HepG2 (cell line): ENCODE measurements at regions not wholly inside any gene's neighbourhood (a gene's known extent, or its start where the extent isn't known, plus 50 kb on each side); places are given as distances from the start of the nearest gene placed in this dataset.

Source experiments
- ATAC-seq: fragments of 200-7000 bp; cut with Tn5 transposase; 3 replicates; pipeline ENCODE4 v1.9.1; 2020; ENCODE audit warnings: mild to moderate bottlenecking, moderate library complexity
- BruUV-seq: library from RNA; stranded (reverse); fragments of 400-500 nt; replicated peaks from 2 replicates; lab custom pipeline; 2021; lab: Mats Ljungman, UMichigan
- CTCF ChIA-PET: fragments of 300-600 bp; formaldehyde crosslinking; extraction: SDS; loops from one replicate; lab custom pipeline; 2021; ENCODE audit warnings: low total read pairs, inconsistent platforms, low intra/inter-chr PET ratio; lab: Yijun Ruan, JAX
- POLR2A ChIA-PET: fragments of 350-600 bp; sonication (Branson Sonifier 250); formaldehyde crosslinking; loops from one replicate; lab custom pipeline; 2020; ENCODE audit warnings: antibody characterized with exemption, inconsistent platforms; lab: Yijun Ruan, JAX
- DNase-seq: peaks from one replicate; pipeline ENCODE4 v3.0.0-alpha.2; 2015; ENCODE audit warnings: low spot score
- FAIRE-seq: peaks from 3 replicates; lab custom pipeline; 2011; peaks lifted over from hg19 to GRCh38; lab: Jason Lieb, UNC
- H2AFZ ChIP-seq: one replicate; pipeline ENCODE4 v1.6.1; 2011; ENCODE audit warnings: low read length, inconsistent platforms
- H3K27ac ChIP-seq: fragments of 300-600 bp; 3 replicates; pipeline ENCODE4 v1.8.0; 2011; ENCODE audit warnings: mixed run types, mild to moderate bottlenecking, mixed read lengths, low read length, inconsistent platforms; ENCODE audit not compliant: insufficient read depth; ENCODE audit errors: extremely low read length
- H3K27me3 ChIP-seq, 2 experiments: fragments of 200-600 bp in 1 of 2; 2 replicates in 1 of 2; 3 replicates in 1 of 2; pipeline versions ENCODE4 v1.6.0 to v1.8.0; 2011; ENCODE audit warnings: low read length in 2 of 2, mild to moderate bottlenecking in 2 of 2, moderate library complexity in 2 of 2, inconsistent platforms in 1 of 2; ENCODE audit not compliant: insufficient read depth in 2 of 2, control insufficient read depth in 1 of 2
- H3K36me3 ChIP-seq, 2 experiments: fragments of 200-600 bp in 1 of 2; replicated peaks in 1 of 2; 2 replicates in 1 of 2; 3 replicates in 1 of 2; pipeline versions ENCODE4 v1.5.1 to v1.8.0; 2011; ENCODE audit warnings: low read length in 2 of 2, inconsistent platforms in 1 of 2; ENCODE audit not compliant: insufficient read depth in 2 of 2, control insufficient read depth in 1 of 2
- H3K4me1 ChIP-seq: 2 replicates; pipeline ENCODE4 v1.5.1; 2012; ENCODE audit warnings: low read length, inconsistent platforms; ENCODE audit not compliant: insufficient read depth
- H3K4me2 ChIP-seq: 2 replicates; pipeline ENCODE4 v1.6.0; 2011; ENCODE audit warnings: low read depth, low read length, inconsistent platforms
- H3K4me3 ChIP-seq, 3 experiments: fragments of 200-600 bp in 1 of 3; sonication (generic), shearing (Covaris generic) in 1 of 3; replicated peaks in 1 of 3; 2 replicates each; pipeline ENCODE4 v1.5.1; 2011 to 2016; ENCODE audit warnings: low read length in 3 of 3, inconsistent platforms in 2 of 3, low read depth in 2 of 3, mild to moderate bottlenecking in 2 of 3, control low read depth in 1 of 3, mixed read lengths in 1 of 3; ENCODE audit not compliant: insufficient read depth in 1 of 3
- H3K79me2 ChIP-seq: one replicate; pipeline ENCODE4 v1.6.1; 2011; ENCODE audit warnings: low read length, inconsistent platforms; ENCODE audit not compliant: insufficient read depth
- H3K9ac ChIP-seq: 2 replicates; pipeline ENCODE4 v1.6.0; 2011; ENCODE audit warnings: mild to moderate bottlenecking, low read depth, low read length, inconsistent platforms; ENCODE audit not compliant: insufficient read depth
- H3K9me3 ChIP-seq: 2 replicates; pipeline ENCODE4 v1.5.1; 2012; ENCODE audit warnings: mild to moderate bottlenecking, low read length
- H4K20me1 ChIP-seq: 2 replicates; pipeline ENCODE4 v1.6.0; 2011; ENCODE audit warnings: inconsistent platforms, mild to moderate bottlenecking, low read length, moderate library complexity; ENCODE audit not compliant: insufficient read depth
- AKAP8 ChIP-seq: sonication (generic); formaldehyde crosslinking; IDR thresholded peaks from 2 replicates; pipeline ENCODE4 v1.5.1; 2020; ENCODE audit warnings: mild to moderate bottlenecking, missing genetic modification reagents
- CHD4 ChIP-seq: fragments of 200-600 bp; sonication (generic); IDR thresholded peaks from 2 replicates; pipeline ENCODE4 v1.7.0; 2017; ENCODE audit warnings: mild to moderate bottlenecking, low read length, borderline replicate concordance
- CREBL2 ChIP-seq: sonication (generic); formaldehyde crosslinking; IDR thresholded peaks from 2 replicates; pipeline ENCODE4 v1.8.1; 2023; ENCODE audit warnings: missing genetic modification reagents, mild to moderate bottlenecking, borderline replicate concordance
- CSRNP1 ChIP-seq: sonication (generic); formaldehyde crosslinking; IDR thresholded peaks from 2 replicates; pipeline ENCODE4 v1.8.1; 2023; ENCODE audit warnings: mild to moderate bottlenecking, missing genetic modification reagents
- FOXK1 ChIP-seq: sonication (generic); formaldehyde crosslinking; IDR thresholded peaks from 2 replicates; pipeline ENCODE4 v1.4.0; 2020; ENCODE audit warnings: low read depth, missing genetic modification reagents, borderline replicate concordance
- GATAD1 ChIP-seq: IDR thresholded peaks from 2 replicates; pipeline ENCODE4 v1.6.1; 2016; ENCODE audit warnings: missing genetic modification reagents, missing compliant biosample characterization
- HINFP ChIP-seq: sonication (generic); formaldehyde crosslinking; IDR thresholded peaks from 2 replicates; pipeline ENCODE4 v1.4.0; 2020; ENCODE audit warnings: low read depth, mild to moderate bottlenecking, missing genetic modification reagents
- MEIS2 ChIP-seq: sonication (generic); formaldehyde crosslinking; IDR thresholded peaks from 2 replicates; pipeline ENCODE4 v1.9.0; 2021; ENCODE audit warnings: mild to moderate bottlenecking, missing genetic modification reagents
- MTERF4 ChIP-seq: sonication (generic); formaldehyde crosslinking; IDR thresholded peaks from 2 replicates; pipeline ENCODE4 v1.8.0; 2023; ENCODE audit warnings: mild to moderate bottlenecking, missing genetic modification reagents
- NCOA2 ChIP-seq: sonication (generic); formaldehyde crosslinking; IDR thresholded peaks from 2 replicates; pipeline ENCODE4 v1.8.0; 2022; ENCODE audit warnings: inconsistent platforms
- NCOR1 ChIP-seq: fragments of 200-600 bp; sonication (generic); IDR thresholded peaks from 2 replicates; pipeline ENCODE4 v1.7.0; 2017; ENCODE audit warnings: antibody characterized with exemption, low read length, borderline replicate concordance
- NFATC3 ChIP-seq: sonication (generic); formaldehyde crosslinking; IDR thresholded peaks from 2 replicates; pipeline ENCODE4 v1.5.1; 2020; ENCODE audit warnings: mild to moderate bottlenecking, missing genetic modification reagents
- POLR2A ChIP-seq, 2 experiments: IDR thresholded peaks; 2 replicates each; pipeline ENCODE4 v1.6.1; 2011; ENCODE audit warnings: low read depth in 2 of 2, low read length in 2 of 2, mild to moderate bottlenecking in 1 of 2, moderate library complexity in 1 of 2; ENCODE audit not compliant: insufficient read depth in 1 of 2
- SMYD3 ChIP-seq: sonication (generic); formaldehyde crosslinking; IDR thresholded peaks from 2 replicates; pipeline ENCODE4 v1.8.1; 2023; ENCODE audit warnings: mild to moderate bottlenecking, missing genetic modification reagents
- THYN1 ChIP-seq: sonication (generic); formaldehyde crosslinking; IDR thresholded peaks from 2 replicates; pipeline ENCODE4 v1.8.1; 2023; ENCODE audit warnings: low read depth, mild to moderate bottlenecking, moderate library complexity, missing genetic modification reagents, borderline replicate concordance
- ZBTB21 ChIP-seq: sonication (generic); formaldehyde crosslinking; IDR thresholded peaks from 2 replicates; pipeline ENCODE4 v1.4.0; 2020; ENCODE audit warnings: missing genetic modification reagents
- ZFYVE20 ChIP-seq: sonication (generic); formaldehyde crosslinking; IDR thresholded peaks from 2 replicates; pipeline ENCODE4 v1.8.0; 2023; ENCODE audit warnings: low read depth, mild to moderate bottlenecking, moderate library complexity, missing genetic modification reagents, borderline replicate concordance
- ZNF878 ChIP-seq: sonication (generic); formaldehyde crosslinking; IDR thresholded peaks from 2 replicates; pipeline ENCODE4 v1.8.1; 2023; ENCODE audit warnings: mild to moderate bottlenecking, missing genetic modification reagents, moderate library complexity
- WGBS: methylation state at CpG from one replicate; pipeline ENCODE4 v1.1.6; 2017; ENCODE audit warnings: low lambda C conversion rate; 5-methylcytosine and 5-hydroxymethylcytosine counted together
- in situ Hi-C: cut with HindIII; loops from 2 replicates; pipeline ENCODE4 v1.10.0; 2017; ENCODE audit warnings: low pct_unique_long_range_greater_than_20kb; ENCODE audit not compliant: extremely low pct_ligation_motif_present
- intact Hi-C: fragments of 100-400 bp; cut with micrococcal nuclease; formaldehyde crosslinking; loops from one replicate; pipeline ENCODE4 v1.10.0; 2022; ENCODE audit not compliant: unreplicated experiment

GRCh38 chr9:96129747-96130146 is 172.2 kb downstream of the HSD17B3 start:
- FAIRE-seq (no peak), ATAC-seq (no peak), DNase-seq (no peak)
- Histone ChIP-seq H3K4me1 (peaks cover 10% of the 10 kb centered on the region), H3K4me3 (no peak overlapping the region), H3K9me3 (no peaks in the 10 kb centered on the region), H3K4me2 (no peak overlapping the region), H3K27me3 (peaks cover 0 to 15% of the 10 kb centered on the region in 2 experiments; a peak in 3 of 5 replicates), H3K79me2 (no peaks in the 10 kb centered on the region), H3K9ac (no peak overlapping the region), H3K27ac (no peak overlapping the region), H3K36me3 (no peaks in the 10 kb centered on the region), H4K20me1 (no peaks in the 10 kb centered on the region), H2AFZ (no peak overlapping the region)
- no TSS peak for BruUV-seq
- in situ Hi-C loops: no loop called here
- 51% methylated on average over 6 of the region's 6 CpGs for WGBS
- ChIA-PET POLR2A (no interaction called here), CTCF (no interaction called here)
- intact Hi-C loops: no loop called here
- TF ChIP-seq ZNF878 (CRISPR knock-in tag) (no peak), MTERF4 (no peak), GATAD1 (CRISPR knock-in tag) (no peak), POLR2A (IDR thresholded peaks at IDR 0.05; ENCODE audit: insufficient read depth in 1 of 2, low read depth in 2 of 2, low read length in 2 of 2) (no peak), ZBTB21 (CRISPR knock-in tag) (no peak), CREBL2 (CRISPR knock-in tag) (no peak), NCOA2 (no peak), THYN1 (CRISPR knock-in tag) (no peak), NFATC3 (CRISPR knock-in tag) (no peak), AKAP8 (CRISPR knock-in tag) (no peak), ZFYVE20 (CRISPR knock-in tag) (no peak), NCOR1 (no peak), FOXK1 (CRISPR knock-in tag) (no peak), MEIS2 (CRISPR knock-in tag) (no peak), CSRNP1 (CRISPR knock-in tag) (no peak), CHD4 (no peak), HINFP (CRISPR knock-in tag) (no peak), SMYD3 (CRISPR knock-in tag) (no peak)
